GM19463 (cell line): ENCODE measurements at regions not wholly inside any gene's neighbourhood (a gene's known extent, or its start where the extent isn't known, plus 50 kb on each side); places are given as distances from the start of the nearest gene placed in this dataset.

Experiments
- ATAC-seq: cut with Tn5 transposase; IDR thresholded peaks from one replicate; pipeline ENCODE4 v1.9.1; 2021; ENCODE audit warnings: mild to moderate bottlenecking, moderate library complexity; ENCODE audit not compliant: unreplicated experiment

DNA sequence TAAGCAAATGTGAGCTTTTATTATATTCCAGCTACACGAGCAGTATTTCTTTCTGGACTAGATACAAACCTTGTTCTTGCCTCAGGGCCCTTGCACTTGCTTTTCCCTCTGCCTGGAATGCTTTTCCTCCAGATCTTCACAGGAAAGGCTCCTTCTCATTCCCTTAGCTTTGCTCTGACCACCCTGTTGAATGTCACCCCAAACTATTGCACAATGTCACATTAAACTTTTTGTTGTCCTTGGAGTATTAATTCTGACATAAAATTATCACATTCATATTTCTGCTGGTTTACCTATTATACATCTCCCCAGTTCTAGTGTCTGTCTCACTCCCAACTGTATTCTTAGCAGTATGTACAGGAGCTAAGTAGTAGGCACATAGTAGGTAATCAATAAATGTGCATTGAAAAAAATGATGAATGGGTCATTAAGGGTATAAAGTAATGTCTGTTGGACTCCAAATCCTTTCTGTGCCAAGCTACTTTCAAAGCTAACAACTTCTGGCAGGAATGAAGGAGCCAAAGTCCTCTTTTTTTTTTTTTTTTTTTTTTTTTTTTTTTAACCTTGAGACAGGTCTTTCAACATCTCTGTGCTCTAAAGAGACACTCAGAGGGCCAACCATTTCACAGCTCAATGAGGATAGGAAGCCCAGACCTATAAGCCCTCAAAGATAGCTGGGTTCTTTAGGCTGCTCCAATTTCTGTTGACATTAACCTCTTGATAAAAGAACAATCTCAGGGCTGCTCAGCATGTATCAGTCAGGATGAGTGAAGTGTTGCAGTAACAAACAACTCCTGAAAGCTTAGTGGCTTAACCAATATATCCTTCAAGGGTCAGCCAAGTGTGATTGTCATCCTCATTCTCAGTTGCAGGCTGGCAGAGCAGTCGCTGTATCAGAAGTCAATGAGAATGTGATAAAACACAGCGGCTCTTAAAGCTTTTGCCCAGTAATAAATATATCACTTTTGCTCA, 424.4 kb upstream of the TBX3 start:
- no peak for ATAC-seq

DNA sequence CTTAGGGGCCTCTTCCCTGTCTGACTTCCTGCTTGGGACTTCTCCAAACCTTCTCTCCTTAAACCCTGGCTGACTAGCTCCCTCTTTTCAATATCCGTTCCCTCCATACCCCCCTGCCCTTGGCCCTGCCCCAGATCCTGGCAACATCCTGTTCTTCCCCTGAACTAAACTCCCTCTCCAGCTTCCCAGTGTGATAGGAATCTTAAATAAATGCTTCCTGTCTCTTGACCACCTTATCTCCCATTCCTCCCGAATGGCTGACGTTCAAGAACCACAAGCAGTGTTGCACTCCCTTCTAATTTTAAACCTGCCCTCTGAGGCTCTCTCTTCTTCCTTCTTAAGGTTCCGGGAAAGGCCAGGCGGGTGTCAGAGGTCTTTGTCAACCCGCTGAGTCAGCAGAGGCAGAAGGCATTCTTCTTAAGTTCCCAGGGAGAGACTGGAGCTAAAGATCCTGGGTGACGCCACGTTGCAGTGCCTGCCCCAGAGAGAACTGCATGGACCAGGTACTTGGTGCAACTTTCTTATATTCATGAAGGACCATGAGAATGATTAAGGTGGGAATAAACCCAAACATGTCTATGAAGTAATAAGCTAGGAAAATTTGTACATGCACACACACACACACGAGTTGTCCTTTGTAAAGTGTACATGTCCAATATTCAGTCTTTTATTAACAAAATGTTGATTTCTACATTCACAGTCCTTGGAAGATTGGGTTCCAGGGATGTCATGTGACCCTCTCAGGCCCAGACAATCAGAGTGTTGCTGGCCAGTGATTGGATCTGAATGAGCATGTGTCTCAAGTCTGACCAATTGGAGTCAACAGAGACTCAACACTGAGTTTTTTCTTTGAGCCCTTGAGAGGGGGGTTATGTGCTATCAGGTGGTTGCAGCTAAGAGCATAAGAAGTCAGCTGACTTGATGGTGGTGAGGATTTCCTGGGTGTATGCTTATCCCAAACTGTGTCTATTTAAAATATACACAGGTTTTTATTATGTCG, 420.2 kb upstream of the TBX3 start:
- ATAC-seq = no peak

DNA sequence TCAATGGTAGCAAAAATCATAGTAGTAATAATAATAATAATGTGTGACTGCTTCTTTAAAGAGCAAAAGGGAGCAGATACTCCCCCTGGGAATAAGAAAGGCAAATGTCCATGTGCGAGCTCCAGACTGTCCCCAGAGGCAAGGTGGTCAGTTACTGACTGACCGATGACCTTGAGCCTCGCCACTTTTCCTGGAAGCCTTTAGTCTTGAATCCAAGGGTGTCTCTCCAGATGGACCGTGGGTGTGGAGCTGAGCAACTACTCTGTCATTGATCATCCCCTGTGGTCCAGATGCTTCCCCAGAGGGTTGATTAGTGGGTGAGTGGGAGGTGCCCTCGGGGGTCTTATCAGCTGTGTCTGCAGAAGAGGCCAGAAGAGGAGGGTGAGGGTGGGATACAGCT, 418.5 kb upstream of the TBX3 start:
- ATAC-seq = no peak

DNA sequence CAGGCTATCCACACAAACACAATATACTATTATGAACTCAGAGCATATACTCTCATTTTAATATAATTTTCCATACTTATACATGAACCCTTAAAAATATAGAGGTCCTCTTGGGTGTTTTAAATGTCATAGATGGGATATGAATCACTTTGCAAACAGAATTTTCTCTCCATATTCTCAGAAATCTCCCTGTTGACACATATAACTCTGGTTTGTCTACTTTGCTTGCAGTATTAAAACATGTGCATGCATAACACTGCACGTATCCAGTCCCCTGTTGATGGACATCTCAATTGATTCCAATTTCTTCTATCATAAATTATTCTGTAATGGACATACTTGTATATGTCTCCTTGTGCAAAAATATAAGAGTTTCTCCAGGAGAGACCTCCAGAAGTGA, 417.5 kb upstream of the TBX3 start:
- ATAC-seq = no peak

DNA sequence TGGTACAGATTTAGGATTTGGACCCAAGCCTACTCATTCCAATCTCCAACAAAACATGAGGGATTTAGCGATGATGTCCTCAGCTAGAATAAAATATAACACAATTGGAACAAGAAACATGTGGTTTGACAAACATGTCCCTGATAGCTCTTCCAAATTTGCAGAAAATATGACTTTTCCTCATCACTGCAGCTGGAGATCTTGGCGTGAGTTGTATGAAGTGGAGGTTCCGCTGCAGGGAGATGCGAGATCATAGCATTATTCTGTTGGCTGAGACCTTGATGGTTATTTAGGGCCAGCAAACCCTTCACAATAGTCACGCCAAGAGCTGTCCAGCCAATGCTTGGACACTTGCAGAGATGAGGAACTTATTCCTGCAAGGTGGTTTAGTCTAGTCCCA, 413.4 kb upstream of the TBX3 start:
- ATAC-seq = no peak

DNA sequence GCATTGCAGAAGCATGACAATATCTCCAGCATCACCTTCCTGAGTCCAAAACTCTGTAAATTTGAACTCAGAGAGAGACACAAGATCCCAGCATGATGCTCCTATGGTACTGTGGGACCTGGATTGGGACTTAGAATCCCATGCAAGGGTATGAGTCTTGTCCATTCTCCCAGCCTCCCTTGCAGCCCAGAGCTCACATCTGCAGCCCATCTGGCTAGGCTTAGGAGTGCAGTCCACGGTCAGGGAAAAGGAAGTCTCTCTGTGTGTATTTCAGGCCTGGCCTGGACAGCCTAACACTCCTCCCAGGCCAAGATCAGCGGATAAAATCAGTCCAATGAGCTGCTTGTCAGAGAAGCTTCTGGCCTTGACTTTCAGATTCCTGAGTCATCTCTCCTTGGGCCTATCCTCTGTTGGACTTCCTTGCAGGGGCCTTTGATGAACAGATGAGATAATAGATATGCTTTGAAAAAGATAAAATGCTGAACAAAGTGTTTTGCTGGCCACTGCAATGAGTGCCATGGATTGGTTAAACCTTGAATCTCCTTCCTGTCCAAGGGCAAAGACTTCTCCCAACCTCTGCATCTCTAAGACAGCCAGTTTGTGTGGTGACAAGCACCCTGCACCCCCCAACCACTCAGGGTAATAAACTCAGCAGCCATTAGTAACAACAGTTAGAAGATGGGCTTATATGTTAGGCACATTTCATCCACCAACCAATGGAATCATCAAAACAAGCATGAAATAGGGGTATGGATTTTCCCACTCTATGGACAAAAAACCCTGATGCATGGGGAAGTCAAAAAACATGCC, 412.8 kb upstream of the TBX3 start:
- no peak for ATAC-seq

DNA sequence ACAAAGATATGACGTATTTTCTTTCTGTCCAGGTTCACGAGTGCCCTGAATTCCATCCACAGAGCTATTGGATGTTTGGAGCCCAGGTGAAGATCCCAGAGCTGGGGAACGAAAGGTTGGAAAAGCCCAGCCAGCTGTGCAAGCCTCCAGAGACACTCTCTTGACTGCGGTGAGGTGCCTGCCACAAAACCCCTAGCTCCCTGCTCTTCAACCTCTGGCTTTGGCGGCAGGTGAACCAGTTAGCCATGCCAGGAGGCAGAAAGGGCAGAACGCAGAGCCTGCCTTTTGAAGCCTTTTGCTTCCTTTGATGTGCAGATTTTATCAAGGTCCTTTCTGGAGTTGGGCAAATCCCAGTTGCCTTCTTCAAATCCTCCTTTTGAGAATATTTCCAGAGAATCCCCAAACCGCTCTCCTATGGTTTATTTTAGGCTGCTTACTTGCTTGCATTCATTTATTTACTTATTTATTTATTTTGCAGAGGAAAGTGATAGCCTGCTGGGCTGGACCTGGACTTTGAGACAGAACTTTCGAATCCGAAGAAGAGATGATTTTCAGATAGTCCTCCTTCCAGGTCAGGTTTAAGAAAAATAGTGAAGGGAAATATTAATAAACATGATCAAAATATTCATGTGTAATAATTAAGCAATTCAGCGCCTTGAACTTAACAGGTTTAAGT, 411.2 kb upstream of the TBX3 start:
- ATAC-seq = no peak

DNA sequence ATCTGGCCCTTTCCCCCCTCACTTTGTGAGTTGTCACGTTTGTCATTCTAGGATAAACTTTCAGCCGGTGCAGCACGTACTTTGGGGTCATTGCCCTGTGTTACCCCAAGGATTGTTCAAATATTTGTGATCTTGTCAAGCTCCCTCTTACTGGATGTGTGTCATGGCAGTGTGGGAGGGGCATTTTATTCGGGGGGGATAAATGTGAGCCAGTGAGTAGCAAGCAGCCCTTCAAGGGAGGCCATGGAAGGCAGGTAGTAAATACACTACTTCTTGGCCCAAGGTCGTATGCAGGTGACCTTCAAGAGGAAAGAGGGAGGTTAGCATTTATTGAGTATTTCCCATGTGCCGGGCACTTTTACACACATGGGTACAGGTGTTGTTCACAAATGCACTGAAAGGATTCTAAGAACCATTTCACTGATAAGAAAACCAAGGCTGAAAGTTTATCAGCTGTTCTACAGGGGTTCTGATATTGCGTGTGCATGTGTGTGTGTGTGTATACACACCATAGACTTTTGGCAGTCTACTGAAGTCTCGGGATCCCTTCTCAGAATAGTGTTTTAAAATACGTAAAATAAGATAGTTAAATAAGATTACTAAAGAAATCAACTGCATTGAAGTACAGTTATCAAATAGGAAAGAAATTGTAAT, 410.3 kb upstream of the TBX3 start:
- ATAC-seq = no peak

DNA sequence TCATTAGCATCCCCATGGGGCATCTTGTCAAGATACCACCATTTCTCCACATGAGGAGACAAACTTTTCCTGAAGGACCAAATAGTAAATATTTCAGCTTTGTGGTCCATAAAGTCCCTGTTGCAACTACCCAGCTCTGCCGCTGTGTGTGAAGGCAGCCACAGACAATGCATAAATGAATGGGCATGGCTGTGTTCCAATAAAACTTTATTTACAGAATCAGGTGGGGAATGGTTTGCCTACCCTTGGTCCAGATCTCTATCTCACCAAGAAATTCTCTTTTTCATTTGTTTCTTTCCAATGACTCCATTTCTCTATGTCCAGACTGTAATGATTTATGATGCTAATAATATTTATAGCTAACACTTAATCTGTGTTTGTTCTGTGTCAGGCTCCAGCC, 409.3 kb upstream of the TBX3 start:
- no peak for ATAC-seq

DNA sequence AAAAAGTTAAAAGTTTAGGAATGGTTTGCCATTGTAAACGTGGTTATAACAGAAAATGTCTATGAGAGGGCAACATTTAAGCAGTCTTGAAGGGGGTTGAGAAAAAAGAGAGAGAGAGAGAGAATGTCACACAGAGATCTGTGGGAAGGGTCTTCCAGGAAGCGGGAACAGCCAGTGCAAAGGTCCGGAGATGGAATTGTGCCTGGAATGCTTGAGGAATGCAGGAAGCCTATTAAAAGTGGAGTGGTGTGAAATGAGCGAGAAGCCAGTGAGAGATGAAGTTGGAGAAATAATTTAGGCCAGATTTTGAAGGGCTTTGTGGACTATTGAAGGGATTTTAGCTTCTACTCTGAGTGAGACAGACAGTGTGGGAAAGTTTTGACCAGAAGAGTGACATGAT, 406.8 kb upstream of the TBX3 start:
- no peak for ATAC-seq

DNA sequence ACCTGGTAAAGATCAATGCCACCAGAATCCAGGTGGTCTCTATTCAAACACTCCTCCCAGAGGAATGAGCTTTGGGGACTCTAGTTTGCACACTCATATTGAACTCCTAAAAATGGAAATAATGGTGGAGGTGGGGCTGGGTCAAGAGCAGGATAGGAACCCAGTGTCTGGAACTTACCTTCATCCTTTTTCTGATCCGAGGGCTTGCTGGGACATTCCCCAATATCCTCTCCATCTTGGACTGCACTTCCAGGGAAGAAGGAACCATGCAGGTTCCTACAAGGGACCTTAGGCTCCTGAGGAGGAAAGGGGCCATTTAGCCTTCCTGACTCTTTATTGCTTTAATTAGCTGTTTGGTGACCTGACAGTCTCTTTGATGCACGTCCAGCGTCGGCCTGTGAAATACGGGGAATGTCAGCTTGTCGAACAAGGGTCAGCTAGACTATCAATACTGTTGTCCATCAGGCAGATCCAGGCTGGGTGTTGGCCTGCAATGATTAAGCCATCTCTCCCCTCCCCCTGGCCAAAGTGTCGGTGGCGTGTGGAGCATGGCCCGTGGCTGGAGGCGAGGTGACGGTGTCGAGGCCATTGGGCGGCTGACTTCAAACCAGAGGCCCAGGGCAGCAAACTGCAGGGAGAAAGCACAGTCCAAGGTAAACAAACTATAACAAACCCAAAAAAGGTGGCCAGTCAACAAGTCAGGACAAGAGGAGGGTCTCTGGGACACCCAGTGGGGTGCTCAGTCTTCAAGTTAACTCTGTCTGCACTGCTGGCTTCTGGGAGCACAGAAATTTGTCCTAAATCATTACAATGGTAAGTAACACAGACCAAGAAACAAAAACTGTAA, 405.2 kb upstream of the TBX3 start:
- ATAC-seq = no peak

DNA sequence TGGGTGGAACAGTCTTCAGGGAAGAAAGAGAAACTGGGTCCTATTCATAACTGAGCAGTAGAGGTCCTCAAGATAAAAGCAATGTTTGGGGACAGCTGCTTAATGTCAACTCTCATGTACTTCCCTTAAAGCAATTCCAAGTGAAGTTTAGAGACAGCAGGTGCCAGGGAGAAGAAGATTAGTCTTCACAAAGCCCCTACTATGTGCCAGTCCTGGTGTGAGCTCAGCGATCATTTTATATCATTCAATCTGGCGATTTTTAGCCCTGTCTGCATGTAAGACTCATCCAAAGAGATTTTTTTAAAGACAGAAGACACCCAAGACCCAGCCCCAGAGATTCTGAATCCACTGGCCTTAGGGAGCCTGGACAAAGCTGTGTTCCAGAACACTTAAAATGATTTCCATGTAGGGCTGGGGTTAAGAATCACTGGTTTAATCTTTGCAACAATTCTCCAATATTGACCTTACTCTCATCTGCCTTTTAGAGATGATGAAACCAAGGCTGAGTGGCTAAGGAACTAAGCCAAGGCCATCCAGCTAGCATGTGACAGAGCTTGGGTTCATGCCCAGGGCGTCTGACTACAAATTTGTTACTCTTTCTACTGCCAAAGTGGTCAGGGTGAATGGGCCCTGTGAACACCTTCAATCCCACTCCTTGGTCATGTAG, 404.5 kb upstream of the TBX3 start:
- ATAC-seq = no peak

DNA sequence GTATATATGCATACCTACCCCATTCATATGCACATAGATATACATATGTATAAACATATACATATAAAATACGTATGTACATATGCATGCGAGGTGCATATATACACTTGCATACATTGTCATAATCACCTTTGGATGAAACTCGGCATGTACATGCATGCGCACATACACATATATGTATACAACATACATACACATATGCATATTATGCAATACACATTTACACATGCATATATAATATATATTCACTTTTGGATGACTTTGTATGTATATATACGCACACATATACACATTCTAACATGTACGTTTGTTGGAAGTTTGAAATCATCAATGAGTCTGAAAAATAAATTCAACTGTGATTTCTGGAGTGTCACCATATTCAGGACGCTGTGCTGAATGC, 401.6 kb upstream of the TBX3 start:
- ATAC-seq = no peak

DNA sequence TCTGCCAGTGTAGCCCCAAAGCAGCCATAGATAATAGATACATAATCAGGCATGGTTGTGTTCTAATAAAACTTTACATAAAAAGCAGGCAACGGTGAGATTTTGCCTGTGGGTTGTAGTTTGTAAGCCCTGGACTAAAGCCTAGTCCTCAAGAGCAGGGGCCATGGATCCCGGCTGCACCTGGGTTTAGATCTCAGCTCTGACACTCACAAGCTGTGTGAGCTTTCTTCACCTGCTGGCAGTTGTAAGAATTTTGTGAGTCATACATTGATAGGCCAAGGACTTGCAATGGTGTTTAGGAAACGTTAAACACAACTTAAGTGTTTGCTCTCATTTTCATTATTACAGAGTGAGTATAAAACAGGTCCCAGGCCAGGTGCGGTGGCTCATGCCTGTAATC, 395.8 kb upstream of the TBX3 start:
- no peak for ATAC-seq

DNA sequence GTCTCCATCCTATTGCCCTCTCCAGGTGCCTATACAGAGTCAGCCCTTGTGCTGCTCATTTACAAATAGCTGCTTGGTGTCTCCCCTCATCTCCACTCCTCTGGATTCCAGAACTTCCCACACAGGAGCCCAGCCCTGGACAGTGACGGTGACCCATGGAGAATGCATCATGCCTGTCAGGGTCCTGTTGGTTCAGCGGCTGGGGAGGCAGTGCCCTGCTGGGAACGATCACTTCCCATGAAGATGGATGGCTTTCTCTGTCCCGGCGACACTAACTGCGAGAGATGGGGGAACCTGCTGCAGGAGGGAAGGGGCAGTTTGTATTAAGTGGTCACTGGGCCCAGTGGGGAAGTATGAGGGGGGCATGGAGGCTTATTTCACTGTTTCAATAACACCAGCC, 395.0 kb upstream of the TBX3 start:
- no peak for ATAC-seq

DNA sequence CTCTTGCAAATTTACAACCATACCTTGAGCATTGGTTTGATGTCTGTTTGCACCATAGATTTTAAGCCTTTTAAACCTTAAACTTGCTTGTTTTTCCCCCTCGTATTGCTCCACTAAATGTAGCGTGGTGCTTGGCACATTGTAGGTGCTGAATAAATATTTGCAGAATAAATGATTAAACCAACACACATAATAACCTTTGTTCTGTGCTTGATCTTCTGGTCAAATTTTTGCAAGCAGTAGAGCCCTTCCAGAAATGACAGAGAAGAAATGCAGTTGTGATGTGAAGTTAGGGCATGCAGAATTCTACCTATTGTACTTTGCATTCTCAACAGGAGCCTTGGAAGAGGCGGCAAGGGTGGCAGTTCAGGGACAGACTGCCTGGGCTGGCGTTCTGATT, 394.4 kb upstream of the TBX3 start:
- ATAC-seq = no peak

DNA sequence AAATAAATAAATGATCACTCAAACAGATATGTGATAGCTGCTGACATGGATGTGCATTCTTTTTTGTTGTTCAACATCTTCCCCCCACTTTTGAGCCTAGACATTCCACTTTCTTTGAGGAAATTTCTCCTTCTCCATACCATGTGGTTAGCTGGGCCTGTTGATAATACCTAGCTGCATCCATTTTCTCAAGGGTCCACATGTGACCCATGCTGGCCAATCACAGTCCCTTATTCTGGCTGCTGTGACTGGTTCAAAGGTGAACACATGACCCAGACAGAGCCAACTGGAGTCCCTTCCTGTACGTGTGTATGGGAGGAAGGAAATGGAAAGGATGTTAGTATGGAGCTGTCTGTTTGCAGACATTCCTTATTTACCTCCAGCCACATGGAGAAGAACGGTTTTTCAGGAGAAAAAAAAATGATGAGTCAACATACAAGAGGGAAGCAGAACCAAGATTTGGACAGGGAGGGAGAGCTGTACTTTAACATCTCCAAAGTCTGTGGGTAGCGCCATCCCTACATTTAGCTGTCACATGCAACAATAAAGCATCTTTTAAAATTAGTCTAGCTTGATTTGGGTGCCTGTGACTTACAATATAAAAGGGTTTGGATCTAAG, 391.7 kb upstream of the TBX3 start:
- no peak for ATAC-seq

DNA sequence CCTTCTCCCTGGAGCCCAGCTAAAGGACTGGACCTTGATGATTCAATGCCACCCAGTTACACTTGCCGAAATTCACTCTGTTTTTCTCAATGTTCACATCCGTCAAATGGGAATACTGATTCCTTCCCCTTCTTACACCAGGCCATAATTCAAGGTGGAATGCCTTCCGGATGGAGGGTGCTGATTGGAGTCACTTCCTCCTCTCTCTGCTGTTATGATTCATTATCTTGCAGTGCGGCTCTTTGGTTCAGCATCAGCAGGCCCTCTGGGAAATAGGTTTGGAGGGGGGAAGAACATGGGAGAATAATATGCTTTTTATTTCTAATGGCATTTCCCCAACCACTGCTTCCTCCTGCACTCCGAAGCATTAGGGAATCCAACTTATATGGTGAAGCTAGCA, 390.6 kb upstream of the TBX3 start:
- ATAC-seq = no peak
